Keratinocyte (primary cell): ENCODE measurements at regions not wholly inside any gene's neighbourhood (a gene's known extent, or its start where the extent isn't known, plus 50 kb on each side); places are given as distances from the start of the nearest gene placed in this dataset.

Experiments used
- EZH2 ChIP-seq: IDR thresholded peaks from one replicate; pipeline ENCODE4 v1.6.1; 2012; ENCODE audit warnings: inconsistent platforms, mild to moderate bottlenecking, low read length, moderate library complexity
- TF ChIP-seq, protein P1 (sequence below), 3 experiments: IDR thresholded peaks in 1 of 3; conservative IDR thresholded peaks in 1 of 3; optimal IDR thresholded peaks in 1 of 3; 2 replicates in 2 of 3; 3 replicates in 1 of 3; pipeline versions ENCODE3 to v1.5.1; 2011; ENCODE audit warnings: low read length in 3 of 3, mild to moderate bottlenecking in 3 of 3, moderate library complexity in 2 of 3, control low read depth in 1 of 3, inconsistent platforms in 1 of 3; ENCODE audit not compliant: insufficient read depth in 2 of 3; ENCODE audit errors: extremely low read depth in 1 of 3

DNA sequence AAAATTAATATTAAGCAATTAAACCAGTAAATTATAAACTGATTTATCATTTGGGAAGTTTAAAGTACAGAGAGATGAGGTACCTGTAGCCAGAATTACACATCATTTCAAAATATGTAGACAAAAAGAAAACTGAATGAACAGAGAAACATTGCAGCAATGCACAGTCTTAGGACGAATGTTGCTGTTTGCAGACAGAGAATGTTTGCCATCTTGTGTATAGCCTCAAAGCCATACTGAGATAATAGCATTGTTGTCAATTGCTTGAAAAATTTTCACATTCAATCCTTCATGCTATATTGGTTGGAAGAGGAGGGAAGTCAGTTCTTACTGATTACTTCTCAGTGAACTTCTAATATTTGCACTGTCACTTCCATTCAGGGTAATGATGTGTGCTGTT, 326.2 kb downstream of the PRR16 start:
- TF ChIP-seq, protein P1, sequence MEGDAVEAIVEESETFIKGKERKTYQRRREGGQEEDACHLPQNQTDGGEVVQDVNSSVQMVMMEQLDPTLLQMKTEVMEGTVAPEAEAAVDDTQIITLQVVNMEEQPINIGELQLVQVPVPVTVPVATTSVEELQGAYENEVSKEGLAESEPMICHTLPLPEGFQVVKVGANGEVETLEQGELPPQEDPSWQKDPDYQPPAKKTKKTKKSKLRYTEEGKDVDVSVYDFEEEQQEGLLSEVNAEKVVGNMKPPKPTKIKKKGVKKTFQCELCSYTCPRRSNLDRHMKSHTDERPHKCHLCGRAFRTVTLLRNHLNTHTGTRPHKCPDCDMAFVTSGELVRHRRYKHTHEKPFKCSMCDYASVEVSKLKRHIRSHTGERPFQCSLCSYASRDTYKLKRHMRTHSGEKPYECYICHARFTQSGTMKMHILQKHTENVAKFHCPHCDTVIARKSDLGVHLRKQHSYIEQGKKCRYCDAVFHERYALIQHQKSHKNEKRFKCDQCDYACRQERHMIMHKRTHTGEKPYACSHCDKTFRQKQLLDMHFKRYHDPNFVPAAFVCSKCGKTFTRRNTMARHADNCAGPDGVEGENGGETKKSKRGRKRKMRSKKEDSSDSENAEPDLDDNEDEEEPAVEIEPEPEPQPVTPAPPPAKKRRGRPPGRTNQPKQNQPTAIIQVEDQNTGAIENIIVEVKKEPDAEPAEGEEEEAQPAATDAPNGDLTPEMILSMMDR (optimal IDR thresholded peaks at IDR 0.05 in 1 of 3, IDR thresholded peaks at IDR 0.05 in 1 of 3, conservative IDR thresholded peaks at IDR 0.05 in 1 of 3; ENCODE audit: extremely low read depth in 1 of 3, insufficient read depth in 2 of 3, low read length in 3 of 3), result no peak
- TF ChIP-seq EZH2, result no peak
